ENCODE measurements at regions not wholly inside any gene's neighbourhood (a gene's known extent, or its start where the extent isn't known, plus 50 kb on each side); places are given as distances from the start of the nearest gene placed in this dataset.

GRCh38 chr13:74706801-74707200 lies 572.6 kb upstream of the KLF12 start:
- no peak for DNase-seq

GRCh38 chr13:74705438-74705837 lies 571.2 kb upstream of the KLF12 start:
- DNase-seq = no peak

GRCh38 chr13:74703855-74704387 lies 569.7 kb upstream of the KLF12 start:
- no peak for DNase-seq

- no peak for DNase-seq
Measured at GRCh38 chr13:74696148-74696922, 562.1 kb upstream of the KLF12 start.

GRCh38 chr13:74695021-74695800 lies 561.0 kb upstream of the KLF12 start:
- DNase-seq = no peak

GRCh38 chr13:74687442-74688182 lies 553.4 kb upstream of the KLF12 start:
- DNase-seq = no peak

GRCh38 chr13:74683411-74683810 lies 549.2 kb upstream of the KLF12 start:
- DNase-seq = no peak

GRCh38 chr13:74682746-74683145 lies 548.5 kb upstream of the KLF12 start:
- no peak for DNase-seq

GRCh38 chr13:74681891-74682290 lies 547.7 kb upstream of the KLF12 start:
- DNase-seq = no peak

GRCh38 chr13:74678308-74678965 lies 544.2 kb upstream of the KLF12 start:
- DNase-seq = no peak

GRCh38 chr13:74675972-74676371 lies 541.8 kb upstream of the KLF12 start:
- no peak for DNase-seq

GRCh38 chr13:74675182-74675581 lies 541.0 kb upstream of the KLF12 start:
- DNase-seq = no peak

GRCh38 chr13:74674720-74675119 lies 540.5 kb upstream of the KLF12 start:
- DNase-seq = no peak

GRCh38 chr13:74669149-74669548 lies 534.9 kb upstream of the KLF12 start:
- no peak for DNase-seq

- no peak for DNase-seq
Measured at GRCh38 chr13:74667656-74668203, 533.5 kb upstream of the KLF12 start.

GRCh38 chr13:74662905-74663304 lies 528.7 kb upstream of the KLF12 start:
- DNase-seq = no peak

- no peak for DNase-seq
Measured at GRCh38 chr13:74661851-74662250, 527.6 kb upstream of the KLF12 start.

- DNase-seq = no peak
Measured at GRCh38 chr13:74657765-74658164, 523.6 kb upstream of the KLF12 start.

- DNase-seq = no peak
Measured at GRCh38 chr13:74651121-74651520, 516.9 kb upstream of the KLF12 start.

GRCh38 chr13:74647991-74648390 lies 513.8 kb upstream of the KLF12 start:
- DNase-seq = no peak

GRCh38 chr13:74647211-74647610 lies 513.0 kb upstream of the KLF12 start:
- no peak for DNase-seq

- DNase-seq = no peak
Measured at GRCh38 chr13:74646091-74646490, 511.9 kb upstream of the KLF12 start.

GRCh38 chr13:74645586-74645985 lies 511.4 kb upstream of the KLF12 start:
- no peak for DNase-seq

Data from stimulated activated CD8-positive, alpha-beta memory T cell treated with anti-CD3 and anti-CD28 coated beads, Interleukin-4, amount 100 ng/mL, for 48 hours (primary cell).